NCI-H345 (cell line): ENCODE measurements at regions not wholly inside any gene's neighbourhood (a gene's known extent, or its start where the extent isn't known, plus 50 kb on each side); places are given as distances from the start of the nearest gene placed in this dataset.
"Not testable (repeated sequence)": the region's sequence is repeated elsewhere in the genome, so short reads cannot be mapped to it uniquely, and the experiment has no call there.

ENCODE experiments used
- DNase-seq: peaks from one replicate; lab custom pipeline; 2025; lab: John Stamatoyannopoulos, UW

- no peak for DNase-seq
Observed at GRCh38 chr13:70789751-70790150, 681.5 kb upstream of the KLHL1 start.

GRCh38 chr13:70788074-70788473, 679.8 kb upstream of the KLHL1 start:
- DNase-seq, result peak; percentile 70

- no peak for DNase-seq
Observed at GRCh38 chr13:70784207-70784989, 676.1 kb upstream of the KLHL1 start.

- DNase-seq, result no peak
Observed at GRCh38 chr13:70769817-70770216, 661.6 kb upstream of the KLHL1 start.

GRCh38 chr13:70758932-70759331, 650.7 kb upstream of the KLHL1 start:
- DNase-seq, result no peak

GRCh38 chr13:70756088-70756487, 647.8 kb upstream of the KLHL1 start:
- DNase-seq, result no peak

GRCh38 chr13:70755456-70755855, 647.2 kb upstream of the KLHL1 start:
- DNase-seq, result no peak

- DNase-seq, result no peak
Observed at GRCh38 chr13:70747262-70747661, 639.0 kb upstream of the KLHL1 start.

- not testable (repeated sequence) for DNase-seq
Observed at GRCh38 chr13:70746469-70746868, 638.2 kb upstream of the KLHL1 start.

- DNase-seq, result no peak
Observed at GRCh38 chr13:70736622-70737317, 628.5 kb upstream of the KLHL1 start.

- peak; percentile 70 for DNase-seq
Observed at GRCh38 chr13:70732611-70733010, 624.4 kb upstream of the KLHL1 start.

- DNase-seq, result no peak
Observed at GRCh38 chr13:70729369-70729768, 621.1 kb upstream of the KLHL1 start.

- peak; percentile 4 for DNase-seq
Observed at GRCh38 chr13:70723732-70724131, 615.5 kb upstream of the KLHL1 start.

- DNase-seq, result no peak
Observed at GRCh38 chr13:70720386-70720785, 612.1 kb upstream of the KLHL1 start.

GRCh38 chr13:70714993-70715392, 606.7 kb upstream of the KLHL1 start:
- no peak for DNase-seq

- no peak for DNase-seq
Observed at GRCh38 chr13:70708775-70709174, 600.5 kb upstream of the KLHL1 start.

- DNase-seq, result no peak
Observed at GRCh38 chr13:70703755-70704154, 595.5 kb upstream of the KLHL1 start.

- no peak for DNase-seq
Observed at GRCh38 chr13:70694996-70695715, 586.9 kb upstream of the KLHL1 start.

- no peak for DNase-seq
Observed at GRCh38 chr13:70668983-70669382, 560.7 kb upstream of the KLHL1 start.

GRCh38 chr13:70668293-70668692, 560.0 kb upstream of the KLHL1 start:
- DNase-seq, result no peak

- DNase-seq, result no peak
Observed at GRCh38 chr13:70666883-70667556, 558.8 kb upstream of the KLHL1 start.

GRCh38 chr13:70662231-70662940, 554.1 kb upstream of the KLHL1 start:
- DNase-seq, result no peak
